NCI-H69 (cell line): ENCODE measurements at regions not wholly inside any gene's neighbourhood (a gene's known extent, or its start where the extent isn't known, plus 50 kb on each side); places are given as distances from the start of the nearest gene placed in this dataset.
"Not testable (repeated sequence)": the region's sequence is repeated elsewhere in the genome, so short reads cannot be mapped to it uniquely, and the experiment has no call there.

Source experiments
- DNase-seq: peaks from one replicate; lab custom pipeline; 2025; lab: John Stamatoyannopoulos, UW

- DNase-seq: no peak
These were observed 181.5 kb downstream of the CWF19L2 start for GRCh38 chr11:107276077-107276476.

- peak; percentile 26 for DNase-seq
These were observed 182.0 kb downstream of the CWF19L2 start for GRCh38 chr11:107275632-107276031.

- no peak for DNase-seq
These were observed 183.5 kb downstream of the CWF19L2 start for GRCh38 chr11:107274138-107274537.

- peak; percentile 46 for DNase-seq
These were observed 185.1 kb downstream of the CWF19L2 start for GRCh38 chr11:107272561-107272960.

GRCh38 chr11:107271425-107271824, 186.2 kb downstream of the CWF19L2 start:
- DNase-seq: peak; percentile 79

GRCh38 chr11:107268977-107269376, 188.6 kb downstream of the CWF19L2 start:
- DNase-seq: no peak

- no peak for DNase-seq
These were observed 191.2 kb downstream of the CWF19L2 start for GRCh38 chr11:107266455-107266854.

- no peak for DNase-seq
These were observed 192.0 kb downstream of the CWF19L2 start for GRCh38 chr11:107265591-107266121.

- no peak for DNase-seq
These were observed 193.6 kb downstream of the CWF19L2 start for GRCh38 chr11:107263844-107264563.

- peak; percentile 6 for DNase-seq
These were observed 197.8 kb downstream of the CWF19L2 start for GRCh38 chr11:107259811-107260221.

- DNase-seq: peak; percentile 16
These were observed 199.9 kb downstream of the CWF19L2 start for GRCh38 chr11:107257710-107258109.

- not testable (repeated sequence) for DNase-seq
These were observed 204.0 kb downstream of the CWF19L2 start for GRCh38 chr11:107253661-107254060.

GRCh38 chr11:107252429-107253161, 205.0 kb downstream of the CWF19L2 start:
- no peak for DNase-seq

- no peak for DNase-seq
These were observed 206.3 kb downstream of the CWF19L2 start for GRCh38 chr11:107251298-107251697.

GRCh38 chr11:107250017-107250416, 207.6 kb downstream of the CWF19L2 start:
- DNase-seq: no peak

- DNase-seq: no peak
These were observed 208.6 kb downstream of the CWF19L2 start for GRCh38 chr11:107249054-107249453.

- peak; percentile 42 for DNase-seq
These were observed 210.3 kb downstream of the CWF19L2 start for GRCh38 chr11:107247167-107247861.

- no peak for DNase-seq
These were observed 213.7 kb downstream of the CWF19L2 start for GRCh38 chr11:107243929-107244328.

- DNase-seq: no peak
These were observed 214.2 kb upstream of the GUCY1A2 start for GRCh38 chr11:107232451-107232850.

GRCh38 chr11:107224836-107225235, 206.6 kb upstream of the GUCY1A2 start:
- no peak for DNase-seq

- DNase-seq: no peak
These were observed 204.7 kb upstream of the GUCY1A2 start for GRCh38 chr11:107222916-107223460.

- no peak for DNase-seq
These were observed 204.2 kb upstream of the GUCY1A2 start for GRCh38 chr11:107222431-107222830.
